ENCODE measurements at regions not wholly inside any gene's neighbourhood (a gene's known extent, or its start where the extent isn't known, plus 50 kb on each side); places are given as distances from the start of the nearest gene placed in this dataset.

DNA sequence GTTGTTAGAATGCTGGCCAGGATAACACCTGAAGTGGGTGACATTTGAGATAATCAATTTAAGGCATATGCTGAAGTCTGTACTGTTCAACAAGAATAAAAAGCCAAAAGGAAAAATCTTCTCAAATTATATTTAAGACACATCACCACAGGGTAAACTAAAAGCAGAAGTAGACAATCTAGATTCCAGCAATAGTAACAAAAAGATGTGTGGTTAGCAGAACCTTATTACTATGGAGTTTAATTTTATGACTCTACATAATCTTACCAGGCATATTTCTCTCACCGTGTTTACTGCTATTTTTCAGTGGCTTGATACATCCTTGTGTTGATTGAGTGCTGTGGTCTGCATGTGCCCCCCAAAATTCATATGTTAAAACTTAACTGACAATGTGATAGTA, 300.4 kb upstream of the ZP4 start:
- WGBS (ENCODE audit: extremely low coverage, insufficient read length, low lambda C conversion rate), result no CpG with 5 or more reads among the region's 1 CpG
- TF ChIP-seq CTCF (conservative IDR thresholded peaks at IDR 0.05), result no peak
- Mint-ChIP-seq H3K9me3 (peaks cover 2 to 7% of the 10 kb centered on the region in 2 experiments; a peak in 3 of 5 replicates), H3K36me3 (ENCODE audit: insufficient read depth in 1 of 3, low read depth in 3 of 3) (peaks cover 0 to 5% (median 5%) of the 10 kb centered on the region in 3 experiments; a peak in 2 of 7 replicates), H3K27me3 (ENCODE audit: low read depth) (no peaks in the 10 kb centered on the region; the same call in 1 of the 2 replicates), H3K4me1 (peaks cover 17 to 22% of the 10 kb centered on the region in 2 experiments), H3K27ac (no peak overlapping the region), H3K4me3 (no peak overlapping the region)
- Histone ChIP-seq H2BK12ac (ENCODE audit: insufficient read length, low read depth, low read length) (no peak overlapping the region), H3T11ph (ENCODE audit: low read length) (no peak overlapping the region), H3K4ac (ENCODE audit: low read depth, low read length) (no peak overlapping the region), H3K79me2 (ENCODE audit: insufficient read depth, low read length) (no peaks in the 10 kb centered on the region), H3K27me3 (ENCODE audit: insufficient read depth, low read length) (no peaks in the 10 kb centered on the region), H3K14ac (ENCODE audit: insufficient read depth, low read length) (no peak overlapping the region), H3K56ac (ENCODE audit: insufficient read length, low read depth, low read length) (no peak overlapping the region), H4K5ac (ENCODE audit: insufficient read length, low read depth, low read length) (no peak overlapping the region), H3K9ac (ENCODE audit: extremely low read depth, insufficient read length, low read length) (no peak overlapping the region), H4K8ac (replicated peaks; ENCODE audit: insufficient read length, low read depth, low read length) (no peak overlapping the region), H3K9me3 (ENCODE audit: control insufficient read depth, low read depth, low read length) (no peaks in the 10 kb centered on the region), H3K23ac (ENCODE audit: insufficient read length, low read depth, low read length) (no peak overlapping the region), H3K4me1 (ENCODE audit: insufficient read depth, low read length) (no peaks in the 10 kb centered on the region), H3K23me2 (ENCODE audit: insufficient read length, low read depth, low read length, poor library complexity, severe bottlenecking) (no peaks in the 10 kb centered on the region), H3K18ac (ENCODE audit: insufficient read length, low read depth, low read length) (no peak overlapping the region), H2AK5ac (ENCODE audit: insufficient read length, low read length) (no peak overlapping the region), H2BK20ac (ENCODE audit: low read depth, low read length, poor library complexity, severe bottlenecking) (no peak overlapping the region), H3K79me1 (ENCODE audit: insufficient read depth, low read depth, low read length, poor library complexity, severe bottlenecking) (no peaks in the 10 kb centered on the region), H2AFZ (ENCODE audit: low read length) (no peak overlapping the region), H4K91ac (ENCODE audit: insufficient read length, low read depth, low read length) (no peak overlapping the region), H2BK120ac (ENCODE audit: low read depth, low read length, poor library complexity, severe bottlenecking) (no peak overlapping the region), H3K4me2 (ENCODE audit: insufficient read depth, insufficient read length, low read length) (no peak overlapping the region), H4K20me1 (ENCODE audit: control insufficient read depth, insufficient read depth, insufficient read length) (no peaks in the 10 kb centered on the region), H3K27ac (ENCODE audit: insufficient read length, low read depth, low read length) (no peak overlapping the region), H2BK5ac (ENCODE audit: insufficient read length, low read length) (no peak overlapping the region), H2BK15ac (ENCODE audit: low read depth, low read length) (no peak overlapping the region)
- no peak for DNase-seq
